GM18870 (cell line): ENCODE measurements at regions not wholly inside any gene's neighbourhood (a gene's known extent, or its start where the extent isn't known, plus 50 kb on each side); places are given as distances from the start of the nearest gene placed in this dataset.
"Not testable (repeated sequence)": the region's sequence is repeated elsewhere in the genome, so short reads cannot be mapped to it uniquely, and the experiment has no call there.

Experiments used
- ATAC-seq: cut with Tn5 transposase; IDR thresholded peaks from one replicate; pipeline ENCODE4 v1.9.1; 2021; ENCODE audit warnings: moderate library complexity; ENCODE audit not compliant: unreplicated experiment

- ATAC-seq, result no peak
Observed at GRCh38 chr1:101185421-101185820, 51.4 kb upstream of the S1PR1 start.

DNA sequence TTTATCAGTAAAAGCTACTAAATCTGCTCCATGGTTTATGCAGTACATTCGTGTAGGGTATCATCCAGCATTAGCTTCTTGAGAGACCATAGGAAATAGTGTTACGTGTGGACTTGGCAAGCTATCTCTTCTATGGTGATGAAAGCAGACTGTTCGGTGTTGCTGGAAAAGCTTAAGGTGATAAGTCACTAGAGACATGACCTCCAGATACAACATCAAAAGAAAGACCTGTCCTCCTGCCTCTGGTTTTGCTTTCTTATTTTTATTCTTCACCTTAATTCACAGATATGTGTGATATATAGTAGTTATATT is 53.5 kb upstream of the S1PR1 start:
- no peak for ATAC-seq

DNA sequence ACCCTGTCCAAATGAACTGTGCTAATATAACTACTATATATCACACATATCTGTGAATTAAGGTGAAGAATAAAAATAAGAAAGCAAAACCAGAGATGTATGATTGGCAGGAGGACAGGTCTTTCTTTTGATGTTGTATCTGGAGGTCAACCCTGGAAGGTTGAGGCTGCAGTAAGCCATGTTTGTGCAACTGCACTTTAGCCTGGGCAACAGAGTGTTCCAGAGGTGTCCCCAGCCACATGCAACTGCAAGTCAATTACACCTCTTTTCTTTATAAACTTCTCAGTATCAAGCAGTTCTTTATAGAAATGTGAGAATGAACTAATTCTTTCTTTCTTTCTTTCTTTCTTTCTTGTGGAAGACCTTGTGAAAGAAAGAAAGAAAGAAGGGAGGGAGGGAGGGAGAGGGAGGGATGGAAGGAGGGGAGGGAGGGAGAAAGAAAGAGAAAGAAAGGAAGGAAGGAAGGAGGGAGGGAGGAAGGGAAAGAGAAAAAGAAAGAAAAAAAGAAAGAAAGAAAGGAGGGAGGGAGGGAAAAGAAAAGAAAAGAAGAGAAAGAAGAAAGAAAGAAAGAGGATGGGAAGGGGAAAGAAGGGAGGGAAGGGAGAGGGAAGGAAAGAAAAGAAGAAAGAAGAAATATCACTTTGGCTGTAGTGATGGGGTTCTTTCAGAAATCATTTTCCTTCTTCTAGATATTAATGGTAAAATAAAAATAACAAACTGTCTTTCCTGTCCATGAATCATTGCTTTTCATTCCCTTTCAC is 54.0 kb upstream of the S1PR1 start:
- no peak for ATAC-seq

DNA sequence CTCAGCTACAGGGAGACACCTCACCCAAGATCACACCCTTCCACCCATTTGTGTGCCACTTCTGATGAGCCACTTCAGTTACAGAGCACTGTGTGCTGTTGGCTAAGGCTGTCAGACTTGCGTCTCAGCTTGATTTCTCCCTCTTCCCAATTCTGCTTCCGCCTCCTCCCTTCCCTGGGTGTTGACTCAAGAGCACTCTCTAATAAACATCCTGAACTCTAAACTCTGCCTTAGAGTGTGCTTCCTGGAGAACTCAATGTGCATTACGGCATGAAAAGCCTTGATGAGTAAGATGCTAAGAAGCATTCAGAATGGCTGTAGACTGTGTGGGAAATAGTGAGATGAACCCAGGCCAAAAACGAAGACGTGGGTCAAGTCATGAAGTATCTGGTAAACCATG is 54.9 kb upstream of the S1PR1 start:
- ATAC-seq, result no peak

DNA sequence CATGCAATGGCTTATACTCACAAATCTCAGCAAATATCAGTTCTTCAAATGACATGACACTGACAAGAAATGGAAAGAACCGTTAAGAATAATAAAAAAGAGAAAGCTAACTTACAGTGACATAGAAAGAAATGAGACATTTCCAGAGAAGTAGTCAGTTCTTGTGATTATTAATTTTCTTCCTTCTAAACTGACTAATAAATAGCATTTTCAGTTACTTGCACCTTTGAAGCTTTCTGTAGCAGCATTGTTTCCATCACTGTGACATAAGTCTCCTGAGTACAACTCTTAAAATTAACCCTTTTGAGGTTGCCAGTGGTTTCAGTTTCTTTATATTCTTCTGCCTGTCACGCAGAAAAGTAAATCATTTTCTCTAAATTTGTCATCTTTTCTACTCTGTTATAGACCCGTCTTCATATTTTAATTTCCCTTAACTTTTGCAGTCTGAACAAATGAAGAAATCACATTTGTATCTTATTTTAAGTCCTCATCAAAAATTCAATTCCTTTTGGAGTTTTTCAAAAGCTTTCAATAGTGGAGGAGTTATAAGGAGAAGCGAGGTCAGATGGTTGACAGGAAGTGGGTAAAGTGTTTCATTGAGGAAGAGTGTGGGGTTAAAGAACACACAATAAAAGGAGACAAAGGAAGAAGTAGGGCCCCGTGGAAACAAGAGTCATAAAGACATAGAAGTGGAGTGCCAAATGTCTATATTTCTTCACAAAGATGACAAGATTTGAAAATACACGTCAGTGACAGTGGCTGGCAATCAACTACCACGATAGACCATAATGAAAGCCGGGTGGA is 57.9 kb upstream of the S1PR1 start:
- peak; percentile 94 for ATAC-seq

GRCh38 chr1:101178341-101178687 is 58.5 kb upstream of the S1PR1 start:
- no peak for ATAC-seq

GRCh38 chr1:101175886-101176285 is 60.9 kb upstream of the S1PR1 start:
- no peak for ATAC-seq

GRCh38 chr1:101175466-101175865 is 61.4 kb upstream of the S1PR1 start:
- ATAC-seq, result no peak

DNA sequence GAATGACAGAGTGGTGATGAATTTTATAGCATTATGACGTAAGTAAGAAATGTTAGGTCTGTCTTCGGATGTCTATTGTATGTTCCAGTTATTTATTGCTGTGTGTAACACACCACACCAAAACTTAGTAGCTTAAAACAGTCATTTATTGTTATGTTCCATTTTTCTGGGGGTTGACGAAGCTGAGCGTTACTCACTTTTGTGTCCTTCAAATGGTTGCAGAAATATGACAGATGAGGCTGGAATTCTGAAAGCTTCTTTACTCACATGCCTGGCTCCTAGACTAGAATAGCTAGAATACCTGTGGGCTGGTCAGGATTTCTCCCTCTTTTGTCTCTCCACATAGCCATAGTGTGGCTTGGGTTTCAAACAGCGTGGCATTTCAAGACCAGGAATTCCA is 62.1 kb upstream of the S1PR1 start:
- ATAC-seq, result no peak

GRCh38 chr1:101174298-101174697 is 62.5 kb upstream of the S1PR1 start:
- not testable (repeated sequence) for ATAC-seq

DNA sequence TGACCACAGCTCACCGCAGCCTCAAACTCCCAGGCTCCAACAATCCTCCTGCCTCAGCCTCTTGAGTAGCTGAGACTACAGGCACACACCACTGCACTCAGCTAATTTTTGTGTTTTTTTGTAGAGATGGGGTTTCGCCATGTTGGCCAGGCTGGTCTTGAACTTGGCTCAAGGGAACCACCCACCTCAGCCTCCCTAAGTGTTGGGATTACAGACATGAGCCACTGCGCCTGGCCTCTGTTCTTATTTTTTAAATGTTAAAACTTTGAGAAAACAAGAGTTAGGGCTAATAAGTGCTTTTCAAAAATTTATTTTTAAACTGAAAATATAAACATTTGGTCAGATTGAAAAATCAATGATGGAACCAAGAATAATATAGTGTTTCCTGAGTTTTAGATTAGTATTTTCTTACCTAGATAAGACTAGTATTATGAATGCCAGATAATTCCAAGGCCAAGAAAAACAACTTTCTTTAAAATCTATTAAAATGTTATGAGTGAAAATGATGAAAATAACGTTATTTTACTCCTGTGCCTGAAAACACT is 66.2 kb upstream of the S1PR1 start:
- ATAC-seq, result no peak

GRCh38 chr1:101167891-101168290 is 68.9 kb upstream of the S1PR1 start:
- peak; percentile 76 for ATAC-seq

DNA sequence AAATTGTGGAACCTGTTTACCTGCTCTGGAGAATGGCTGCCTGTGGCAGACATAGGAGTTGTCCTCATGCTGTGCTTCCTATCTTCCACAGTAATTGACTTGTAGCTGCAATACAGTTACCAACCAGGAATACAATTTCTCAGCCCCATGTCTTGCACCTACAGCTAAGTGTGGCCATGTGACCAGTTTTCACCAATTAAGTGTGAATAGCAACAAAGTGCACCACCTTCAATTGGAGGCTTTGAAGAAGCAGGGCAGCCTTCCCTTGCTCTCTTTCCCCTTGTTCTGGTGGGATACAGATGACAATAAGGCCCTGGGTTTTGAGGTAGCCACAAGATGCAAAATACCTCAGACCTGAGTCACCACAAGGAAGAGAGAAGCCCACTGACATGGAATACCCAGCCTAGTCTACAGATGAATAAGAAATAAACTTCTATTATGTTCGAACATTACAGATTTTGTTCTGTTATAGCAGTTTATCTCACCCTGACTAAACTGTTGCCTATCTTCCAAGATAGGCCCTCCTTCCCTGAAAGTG is 70.2 kb upstream of the S1PR1 start:
- no peak for ATAC-seq

GRCh38 chr1:101165954-101166353 is 70.9 kb upstream of the S1PR1 start:
- no peak for ATAC-seq

GRCh38 chr1:101165532-101165931 is 71.3 kb upstream of the S1PR1 start:
- no peak for ATAC-seq

DNA sequence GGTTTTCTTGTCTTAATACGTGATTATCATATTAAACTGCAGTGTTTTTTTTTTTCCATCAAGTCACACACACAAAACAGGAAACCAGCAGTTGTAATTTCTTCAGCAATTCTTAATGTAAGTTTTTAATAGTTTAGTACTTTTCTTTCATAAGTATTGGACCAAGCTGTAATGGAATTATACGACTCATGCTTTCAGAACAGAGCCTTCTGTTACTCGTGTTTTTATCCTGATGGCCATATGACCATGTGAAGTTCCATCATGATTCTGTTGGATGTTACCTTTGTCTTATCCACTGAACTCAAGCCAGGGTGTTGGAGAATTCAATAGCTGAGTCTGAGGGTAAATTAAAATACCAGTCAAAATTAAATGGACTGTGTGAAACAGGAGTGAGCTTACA is 72.0 kb upstream of the S1PR1 start:
- no peak for ATAC-seq

DNA sequence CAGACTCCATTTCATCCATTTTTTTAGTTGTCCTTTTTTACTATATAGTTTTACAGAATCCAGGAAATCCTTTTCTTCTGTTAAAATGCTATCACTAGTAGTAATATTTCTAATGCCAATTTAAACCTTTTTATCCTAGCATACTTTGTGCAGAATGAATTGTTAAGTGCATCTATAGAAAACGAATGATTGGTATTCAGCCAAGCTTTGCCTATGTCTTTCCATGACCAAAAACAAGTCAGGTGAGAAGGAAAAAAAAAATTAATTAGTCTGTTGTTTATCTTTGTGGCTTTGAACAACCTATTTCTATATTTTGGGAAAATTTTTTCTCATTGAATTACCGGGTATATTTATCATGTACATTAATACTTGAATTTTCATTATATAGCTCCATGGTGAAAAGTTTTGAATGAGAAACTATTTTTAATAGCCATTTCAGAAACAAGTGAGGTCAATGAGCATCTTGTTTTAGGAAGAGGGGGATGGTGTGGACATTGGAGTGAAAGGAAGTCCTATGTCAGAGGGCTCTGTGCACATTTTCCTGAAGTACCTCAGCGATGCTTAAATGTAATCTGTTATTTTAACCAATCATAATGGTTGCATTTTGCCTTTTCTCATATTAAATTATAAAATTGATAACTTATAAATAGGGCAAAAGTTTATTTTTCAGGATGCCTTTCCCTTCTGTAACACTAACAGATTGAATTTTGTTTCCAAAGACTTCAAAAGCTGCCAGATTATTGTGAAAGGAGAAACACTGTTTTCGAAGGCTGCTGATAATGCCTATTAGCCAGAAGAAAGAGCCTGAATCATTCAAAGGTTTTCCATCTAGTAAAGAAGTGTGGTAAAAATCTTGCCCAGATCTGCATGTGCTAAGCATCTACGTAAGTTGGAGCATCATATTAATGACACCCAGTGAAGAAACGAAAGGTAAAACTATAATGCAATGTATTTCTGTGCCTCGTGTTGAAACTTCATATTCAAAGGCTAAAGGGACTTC is 73.8 kb upstream of the S1PR1 start:
- ATAC-seq, result no peak

GRCh38 chr1:101162300-101162699 is 74.5 kb upstream of the S1PR1 start:
- no peak for ATAC-seq

DNA sequence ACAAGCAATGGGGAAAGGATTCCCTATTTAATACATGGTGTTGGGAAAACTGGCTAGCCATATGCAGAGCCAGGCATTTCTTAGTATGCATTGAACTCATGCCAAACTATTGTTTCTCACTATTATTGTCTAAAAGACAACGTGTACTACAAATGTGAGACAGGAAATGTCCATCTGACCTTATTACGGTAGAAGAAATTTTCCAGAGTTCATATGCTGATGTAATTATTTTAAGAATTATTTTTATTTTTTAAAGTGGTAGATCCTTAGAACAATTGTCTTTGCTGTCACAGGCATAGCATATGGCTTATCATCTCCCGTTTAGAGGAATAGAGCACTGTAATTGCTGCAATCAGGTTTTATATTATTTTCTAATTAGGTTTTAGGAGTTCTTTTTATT is 75.2 kb upstream of the S1PR1 start:
- ATAC-seq, result no peak

- ATAC-seq, result peak; percentile 57
Observed at GRCh38 chr1:101158424-101158823, 78.4 kb upstream of the S1PR1 start.

DNA sequence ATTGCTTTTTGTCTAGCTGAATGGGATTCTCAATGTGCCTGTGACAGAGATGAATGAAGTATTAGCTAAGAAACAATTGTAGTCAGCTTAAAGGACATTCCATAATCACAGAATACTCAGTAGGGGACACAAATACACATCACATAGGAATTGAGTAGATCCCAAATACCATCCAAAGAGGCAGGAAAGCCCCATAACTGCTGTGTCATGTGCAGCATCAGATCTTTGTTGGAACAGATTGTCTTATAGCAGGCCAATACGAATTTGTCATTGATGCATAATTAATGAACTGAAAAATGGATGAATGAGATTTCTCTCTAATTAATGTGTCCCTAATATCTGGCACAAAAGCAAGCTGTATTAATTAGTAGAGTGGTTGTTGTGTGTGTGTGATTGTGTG is 82.3 kb upstream of the S1PR1 start:
- ATAC-seq, result no peak
